H1 (cell line): ENCODE measurements at regions not wholly inside any gene's neighbourhood (a gene's known extent, or its start where the extent isn't known, plus 50 kb on each side); places are given as distances from the start of the nearest gene placed in this dataset.

Experiments used
- CTCF ChIA-PET: fragments of 300-600 bp; sonication (Branson Sonifier 250); formaldehyde crosslinking; loops from one replicate; lab custom pipeline; 2021; ENCODE audit not compliant: partially characterized antibody; lab: Charles Lee
- POLR2A ChIA-PET: fragments of 300-600 bp; sonication (Branson Sonifier 250); formaldehyde crosslinking; loops from one replicate; lab custom pipeline; 2021; ENCODE audit warnings: inconsistent platforms; ENCODE audit not compliant: partially characterized antibody; lab: Charles Lee
- DNase-seq, 2 experiments: peaks; one replicate each; pipeline versions ENCODE4 v3.0.0 to v3.0.0-alpha.2; 2010 to 2022; ENCODE audit warnings: low spot score in 2 of 2, low read depth in 1 of 2, mixed read lengths in 1 of 2
- FAIRE-seq: peaks from 2 replicates; lab custom pipeline; 2011; peaks lifted over from hg19 to GRCh38; lab: Jason Lieb, UNC
- H2AFZ ChIP-seq: 2 replicates; pipeline ENCODE4 v1.8.1; 2012; ENCODE audit warnings: low read length, inconsistent platforms
- H2AK5ac ChIP-seq: 2 replicates; pipeline ENCODE4 v1.6.1; 2013; ENCODE audit warnings: low read depth, low read length
- H2BK120ac ChIP-seq: replicated peaks from 2 replicates; pipeline ENCODE3; 2013; ENCODE audit warnings: low read depth, low read length, inconsistent platforms
- H2BK12ac ChIP-seq: 2 replicates; pipeline ENCODE4 v1.6.1; 2013; ENCODE audit warnings: low read depth, low read length
- H2BK15ac ChIP-seq: 2 replicates; pipeline ENCODE4 v1.6.1; 2013; ENCODE audit warnings: low read length
- H2BK20ac ChIP-seq: 2 replicates; pipeline ENCODE4 v1.6.1; 2013; ENCODE audit warnings: low read length
- H2BK5ac ChIP-seq: 2 replicates; pipeline ENCODE4 v1.6.1; 2013; ENCODE audit warnings: low read depth, low read length
- H3K14ac ChIP-seq: 2 replicates; pipeline ENCODE4 v1.6.1; 2013; ENCODE audit warnings: inconsistent platforms; ENCODE audit not compliant: insufficient read length
- H3K18ac ChIP-seq: 2 replicates; pipeline ENCODE4 v1.6.1; 2013; ENCODE audit warnings: low read length; ENCODE audit errors: extremely low read depth
- H3K23ac ChIP-seq: 2 replicates; pipeline ENCODE4 v1.6.1; 2013; ENCODE audit warnings: inconsistent platforms; ENCODE audit not compliant: insufficient read length
- H3K23me2 ChIP-seq: 2 replicates; pipeline ENCODE4 v1.6.1; 2013; ENCODE audit warnings: low read depth, low read length
- H3K27ac ChIP-seq: 2 replicates; pipeline ENCODE4 v1.6.1; 2011; ENCODE audit warnings: low read depth, low read length, inconsistent platforms
- H3K27me3 ChIP-seq, 4 experiments: replicated peaks in 1 of 4; 1 replicate in 1 of 4; 2 replicates in 3 of 4; pipeline versions ENCODE4 v1.6.1 to v1.8.1; 2011 to 2013; ENCODE audit warnings: low read length in 3 of 4, mild to moderate bottlenecking in 3 of 4, inconsistent platforms in 2 of 4, mixed read lengths in 2 of 4, moderate library complexity in 1 of 4; ENCODE audit not compliant: control insufficient read depth in 3 of 4, insufficient read depth in 3 of 4; ENCODE audit errors: extremely low read depth in 1 of 4
- H3K36me3 ChIP-seq, 4 experiments: 2 replicates each; pipeline versions ENCODE4 v1.6.1 to v1.8.1; 2011 to 2013; ENCODE audit warnings: mild to moderate bottlenecking in 4 of 4, low read length in 3 of 4, moderate library complexity in 2 of 4, control low read depth in 1 of 4, inconsistent platforms in 1 of 4; ENCODE audit not compliant: insufficient read depth in 4 of 4, control insufficient read depth in 2 of 4
- H3K4ac ChIP-seq: replicated peaks from 2 replicates; pipeline ENCODE3; 2013; ENCODE audit warnings: low read length, low read depth, mixed read lengths, inconsistent platforms; ENCODE audit not compliant: insufficient read length
- H3K4me1 ChIP-seq, 4 experiments: replicated peaks in 1 of 4; 1 replicate in 1 of 4; 2 replicates in 3 of 4; pipeline versions ENCODE4 v1.6.1 to v1.8.1; 2011 to 2013; ENCODE audit warnings: low read length in 3 of 4, inconsistent platforms in 2 of 4, mixed read lengths in 1 of 4; ENCODE audit not compliant: insufficient read depth in 4 of 4, control insufficient read depth in 3 of 4
- H3K4me2 ChIP-seq, 2 experiments: 2 replicates each; pipeline versions ENCODE4 v1.6.1 to v1.8.1; 2011 to 2013; ENCODE audit warnings: low read depth in 2 of 2, low read length in 2 of 2, control low read depth in 1 of 2, inconsistent platforms in 1 of 2, mild to moderate bottlenecking in 1 of 2; ENCODE audit not compliant: insufficient read depth in 1 of 2
- H3K4me3 ChIP-seq, 4 experiments: fragments of 200-600, 300-600 bp in 1 of 4; sonication (generic), shearing (Covaris generic), sonication (Bioruptor Twin) in 1 of 4; 2 replicates each; pipeline versions ENCODE4 v1.5.1 to v1.8.1; 2011 to 2016; ENCODE audit warnings: low read length in 4 of 4, low read depth in 3 of 4, control low read depth in 2 of 4, inconsistent platforms in 2 of 4, mild to moderate bottlenecking in 2 of 4, mixed read lengths in 1 of 4, moderate library complexity in 1 of 4; ENCODE audit not compliant: insufficient read depth in 2 of 4; ENCODE audit errors: extremely low read depth in 1 of 4
- H3K56ac ChIP-seq: replicated peaks from 2 replicates; pipeline ENCODE3; 2013; ENCODE audit warnings: low read depth, mild to moderate bottlenecking, mixed read lengths, low read length, inconsistent platforms; ENCODE audit not compliant: insufficient read length
- H3K79me1 ChIP-seq: 2 replicates; pipeline ENCODE4 v1.6.1; 2013; ENCODE audit warnings: low read depth, low read length, control low read depth
- H3K79me2 ChIP-seq, 2 experiments: 2 replicates each; pipeline versions ENCODE4 v1.6.1 to v1.8.1; 2012 to 2013; ENCODE audit warnings: low read length in 2 of 2, mild to moderate bottlenecking in 2 of 2, inconsistent platforms in 1 of 2; ENCODE audit not compliant: insufficient read depth in 2 of 2, control insufficient read depth in 1 of 2
- H3K9ac ChIP-seq, 4 experiments: replicated peaks in 1 of 4; 1 replicate in 1 of 4; 2 replicates in 3 of 4; pipeline versions ENCODE4 v1.6.1 to v1.8.1; 2011 to 2013; ENCODE audit warnings: low read depth in 3 of 4, low read length in 3 of 4, control low read depth in 2 of 4, mild to moderate bottlenecking in 2 of 4, moderate library complexity in 2 of 4, inconsistent platforms in 1 of 4; ENCODE audit errors: extremely low read depth in 1 of 4
- H3K9me3 ChIP-seq, 2 experiments: 2 replicates each; pipeline versions ENCODE4 v1.6.1 to v1.8.1; 2012 to 2013; ENCODE audit warnings: mild to moderate bottlenecking in 2 of 2, moderate library complexity in 2 of 2, control low read depth in 1 of 2, inconsistent platforms in 1 of 2, low read depth in 1 of 2, low read length in 1 of 2, mixed read lengths in 1 of 2; ENCODE audit not compliant: insufficient read depth in 2 of 2
- H4K20me1 ChIP-seq, 2 experiments: replicated peaks in 1 of 2; 2 replicates each; pipeline versions ENCODE3 to v1.8.1; 2011 to 2013; ENCODE audit warnings: inconsistent platforms in 2 of 2, low read length in 2 of 2, mild to moderate bottlenecking in 1 of 2; ENCODE audit not compliant: insufficient read depth in 2 of 2, control insufficient read depth in 1 of 2
- H4K5ac ChIP-seq: 2 replicates; pipeline ENCODE4 v1.6.1; 2013; ENCODE audit warnings: low read length, low read depth, mixed read lengths, inconsistent platforms; ENCODE audit not compliant: insufficient read length
- H4K8ac ChIP-seq: 2 replicates; pipeline ENCODE4 v1.8.0; 2013; ENCODE audit warnings: mild to moderate bottlenecking, moderate library complexity, low read length, inconsistent platforms; ENCODE audit not compliant: insufficient read depth; ENCODE audit errors: extremely low read depth
- H4K91ac ChIP-seq: replicated peaks from 2 replicates; pipeline ENCODE3; 2013; ENCODE audit warnings: low read length, mixed read lengths, inconsistent platforms; ENCODE audit not compliant: insufficient read length
- EGR1 ChIP-seq: IDR thresholded peaks from 2 replicates; pipeline ENCODE4 v1.6.1; 2011; ENCODE audit warnings: low read depth, low read length, borderline replicate concordance
- EP300 ChIP-seq, 2 experiments: IDR thresholded peaks; 1 replicate in 1 of 2; 2 replicates in 1 of 2; pipeline ENCODE4 v1.6.1; 2011 to 2012; ENCODE audit warnings: low read depth in 2 of 2, low read length in 2 of 2, mild to moderate bottlenecking in 2 of 2, borderline replicate concordance in 1 of 2, inconsistent platforms in 1 of 2, moderate library complexity in 1 of 2
- HDAC2 ChIP-seq, 2 experiments: fragments of 300-600 bp in 1 of 2; sonication (generic) in 1 of 2; IDR thresholded peaks; 2 replicates each; pipeline ENCODE4 v1.6.1; 2011 to 2012; ENCODE audit warnings: low read depth in 2 of 2, low read length in 2 of 2, mild to moderate bottlenecking in 2 of 2, moderate library complexity in 2 of 2, borderline replicate concordance in 1 of 2, inconsistent platforms in 1 of 2
- HDAC6 ChIP-seq: IDR thresholded peaks from one replicate; pipeline ENCODE4 v1.7.1; 2012; ENCODE audit warnings: low read depth, mild to moderate bottlenecking, inconsistent platforms, low read length, moderate library complexity
- MAFK ChIP-seq: IDR thresholded peaks from 2 replicates; pipeline ENCODE4 v1.6.1; 2012; ENCODE audit warnings: low read depth, mild to moderate bottlenecking, improper control_type of control experiment, low read length
- NRF1 ChIP-seq: IDR thresholded peaks from 2 replicates; pipeline ENCODE4 v1.6.1; 2011; ENCODE audit warnings: mild to moderate bottlenecking, low read depth, low read length, improper control_type of control experiment
- POLR2A ChIP-seq, 2 experiments: IDR thresholded peaks; 1 replicate in 1 of 2; 2 replicates in 1 of 2; pipeline ENCODE4 v1.6.1; 2011; ENCODE audit warnings: low read depth in 2 of 2, low read length in 2 of 2, mild to moderate bottlenecking in 2 of 2; ENCODE audit errors: control extremely low read depth in 1 of 2
- POU5F1 ChIP-seq: IDR thresholded peaks from 2 replicates; pipeline ENCODE4 v1.6.1; 2011; ENCODE audit warnings: low read depth, mild to moderate bottlenecking, low read length, moderate library complexity
- RAD21 ChIP-seq, 2 experiments: IDR thresholded peaks in 1 of 2; conservative IDR thresholded peaks in 1 of 2; 2 replicates each; pipeline ENCODE4 v1.6.1; 2011; ENCODE audit warnings: low read depth in 2 of 2, low read length in 2 of 2, improper control_type of control experiment in 1 of 2, inconsistent platforms in 1 of 2, mild to moderate bottlenecking in 1 of 2, moderate library complexity in 1 of 2
- SAP30 ChIP-seq: fragments of 300-600 bp; sonication (generic); IDR thresholded peaks from 2 replicates; pipeline ENCODE4 v1.7.1; 2012; ENCODE audit warnings: low read length, moderate library complexity, mild to moderate bottlenecking, inconsistent platforms; ENCODE audit not compliant: insufficient read depth, insufficient replicate concordance
- SP4 ChIP-seq: IDR thresholded peaks from 2 replicates; pipeline ENCODE4 v1.6.1; 2012; ENCODE audit warnings: low read length, inconsistent platforms
- TCF12 ChIP-seq: IDR thresholded peaks from 2 replicates; pipeline ENCODE4 v1.6.1; 2011; ENCODE audit warnings: low read depth, mild to moderate bottlenecking, low read length
- ZNF274 ChIP-seq: IDR thresholded peaks from 2 replicates; pipeline ENCODE4 v1.7.0; 2012; ENCODE audit warnings: low read length, borderline replicate concordance; ENCODE audit errors: extremely low read depth
- WGBS, 2 experiments: shearing (Covaris generic) in 1 of 2; methylation state at CpG; one replicate each; pipeline versions ENCODE4 v1.1.6 to v1.1.7; 2013 to 2015; ENCODE audit warnings: low lambda C conversion rate in 2 of 2, mixed read lengths in 2 of 2, inconsistent platforms in 1 of 2, low coverage in 1 of 2, missing lambda C conversion rate in 1 of 2; ENCODE audit not compliant: insufficient replicate concordance in 2 of 2, insufficient coverage in 1 of 2, insufficient read length in 1 of 2; ENCODE audit errors: extremely low coverage in 1 of 2, missing lambda C conversion rate in 1 of 2; 5-methylcytosine and 5-hydroxymethylcytosine counted together

DNA sequence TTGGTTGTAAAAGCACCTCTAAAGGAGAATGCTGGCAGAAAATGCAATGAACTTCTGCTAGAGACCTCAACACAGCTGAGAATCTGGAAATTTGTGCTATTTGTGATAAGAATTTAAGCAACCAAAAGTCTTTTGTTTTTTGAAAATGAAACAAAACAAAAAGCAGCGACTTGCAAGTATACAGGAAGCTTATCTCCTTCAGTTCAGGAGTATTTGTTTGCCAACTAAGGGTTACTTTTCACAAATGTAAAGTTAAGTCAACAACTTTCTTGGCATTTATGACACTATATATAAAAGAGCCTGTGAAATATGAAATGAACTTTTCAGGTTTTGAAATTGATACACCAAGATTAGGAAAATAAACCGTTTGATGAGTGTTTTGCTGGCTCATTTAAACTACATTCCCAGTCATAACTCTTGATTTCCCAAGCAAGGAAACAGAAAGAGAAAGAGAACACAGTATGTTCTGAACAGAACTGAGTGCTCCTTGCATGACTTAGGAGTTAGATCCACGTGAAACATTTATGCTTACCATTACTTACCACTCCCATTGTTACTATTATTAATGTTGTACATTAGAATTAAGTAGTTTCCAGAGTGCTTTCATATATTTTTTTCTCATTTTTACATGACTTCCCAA lies 92.3 kb upstream of the COL8A1 start:
- no peaks in the 10 kb centered on the region for H3K27me3 ChIP-seq
- H3K9ac ChIP-seq: no peak overlapping the region
- H3K79me2 ChIP-seq: no peaks in the 10 kb centered on the region
- no peak overlapping the region for H3K18ac ChIP-seq
- H3K23me2 ChIP-seq: no peaks in the 10 kb centered on the region
- POLR2A ChIA-PET: no interaction called here
- no peak for TF ChIP-seq MAFK
- no peak for TF ChIP-seq SP4
- no peak for TF ChIP-seq POU5F1
- TF ChIP-seq EGR1: no peak
- TF ChIP-seq HDAC6: no peak
- no peak for TF ChIP-seq SAP30
- no peak for TF ChIP-seq NRF1
- no peak for TF ChIP-seq POLR2A (IDR thresholded peaks at IDR 0.05; ENCODE audit: control extremely low read depth in 1 of 2, low read depth in 2 of 2, low read length in 2 of 2)
- no peak for TF ChIP-seq TCF12
- TF ChIP-seq ZNF274: no peak
- no peak for TF ChIP-seq HDAC2 (IDR thresholded peaks at IDR 0.05; ENCODE audit: borderline replicate concordance in 1 of 2, low read depth in 2 of 2, low read length in 2 of 2)
- no peak for TF ChIP-seq RAD21 (IDR thresholded peaks at IDR 0.05 in 1 of 2, conservative IDR thresholded peaks at IDR 0.05 in 1 of 2; ENCODE audit: low read depth in 2 of 2, low read length in 2 of 2)
- no peak for TF ChIP-seq EP300 (IDR thresholded peaks at IDR 0.05; ENCODE audit: borderline replicate concordance in 1 of 2, low read depth in 2 of 2, low read length in 2 of 2)
- TF ChIP-seq, all 59 proteins: peak for 0
- no peak overlapping the region for H2BK120ac ChIP-seq
- H3K9me3 ChIP-seq: no peaks in the 10 kb centered on the region
- no peaks in the 10 kb centered on the region for H4K20me1 ChIP-seq
- H3K23ac ChIP-seq: no peak overlapping the region
- H3K4me1 ChIP-seq: no peaks in the 10 kb centered on the region
- H3K4ac ChIP-seq: no peak overlapping the region
- H3K56ac ChIP-seq: no peak overlapping the region
- no peak overlapping the region for H2BK20ac ChIP-seq
- WGBS, 2 experiments: 61% methylated on average over 3 of the region's 3 CpGs; no CpG with 5 or more reads in 1 of the 2 experiments
- CTCF ChIA-PET: no interaction called here
- H3K36me3 ChIP-seq: no peaks in the 10 kb centered on the region
- no peak overlapping the region for H4K5ac ChIP-seq
- no peak overlapping the region for H3K4me2 ChIP-seq
- no peak overlapping the region for H3K4me3 ChIP-seq
- H4K8ac ChIP-seq: no peak overlapping the region
- H2BK12ac ChIP-seq: no peak overlapping the region
- H3K14ac ChIP-seq: no peak overlapping the region
- no peak overlapping the region for H2BK15ac ChIP-seq
- H2AFZ ChIP-seq: no peak overlapping the region
- H3K79me1 ChIP-seq: no peaks in the 10 kb centered on the region
- H2BK5ac ChIP-seq: no peak overlapping the region
- FAIRE-seq: no peak
- no peak overlapping the region for H3K27ac ChIP-seq
- no peak overlapping the region for H2AK5ac ChIP-seq
- no peak overlapping the region for H4K91ac ChIP-seq
- no peak for DNase-seq
